ENCODE measurements at regions not wholly inside any gene's neighbourhood (a gene's known extent, or its start where the extent isn't known, plus 50 kb on each side); places are given as distances from the start of the nearest gene placed in this dataset.

GRCh38 chr12:91608542-91608941, 425.9 kb upstream of the DCN start:
- TF ChIP-seq CTCF (IDR thresholded peaks at IDR 0.05; ENCODE audit: low read depth, low read length): no peak
- TF ChIP-seq MAX (IDR thresholded peaks at IDR 0.05; ENCODE audit: low read depth, low read length): no peak
- TF ChIP-seq POLR2A (IDR thresholded peaks at IDR 0.05; ENCODE audit: extremely low read depth, insufficient read length): no peak
